ENCODE measurements at regions not wholly inside any gene's neighbourhood (a gene's known extent, or its start where the extent isn't known, plus 50 kb on each side); places are given as distances from the start of the nearest gene placed in this dataset.

GRCh38 chr14:61125041-61125866 lies 144.2 kb downstream of the SLC38A6 start:
- Histone ChIP-seq H3K9ac (ENCODE audit: low read depth in 1 of 2, low read length in 2 of 2) (no peak overlapping the region), H3K27me3 (ENCODE audit: control insufficient read depth in 2 of 2, insufficient read depth in 2 of 2, low read length in 2 of 2) (no peaks in the 10 kb centered on the region), H3K36me3 (ENCODE audit: control insufficient read depth in 2 of 2, insufficient read depth in 2 of 2, low read length in 2 of 2) (no peaks in the 10 kb centered on the region), H3K9me3 (ENCODE audit: control insufficient read depth in 2 of 2, low read length in 2 of 2) (no peaks in the 10 kb centered on the region), H3K27ac (ENCODE audit: low read depth in 2 of 2, low read length in 2 of 2) (no peak overlapping the region), H3K4me1 (ENCODE audit: control insufficient read depth in 2 of 2, insufficient read depth in 2 of 2, low read length in 2 of 2) (no peaks in the 10 kb centered on the region), H3K4me3 (ENCODE audit: low read length in 2 of 2) (no peak overlapping the region)

- no peak overlapping the region for H3K4me3 ChIP-seq (ENCODE audit: low read length in 2 of 2)
- no peak overlapping the region for H3K27ac ChIP-seq (ENCODE audit: low read depth in 2 of 2, low read length in 2 of 2)
- no peaks in the 10 kb centered on the region for H3K4me1 ChIP-seq (ENCODE audit: control insufficient read depth in 2 of 2, insufficient read depth in 2 of 2, low read length in 2 of 2)
- no peaks in the 10 kb centered on the region for H3K27me3 ChIP-seq (ENCODE audit: control insufficient read depth in 2 of 2, insufficient read depth in 2 of 2, low read length in 2 of 2)
- no peaks in the 10 kb centered on the region for H3K36me3 ChIP-seq (ENCODE audit: control insufficient read depth in 2 of 2, insufficient read depth in 2 of 2, low read length in 2 of 2)
- H3K9ac ChIP-seq (ENCODE audit: low read depth in 1 of 2, low read length in 2 of 2), result no peak overlapping the region
- no peaks in the 10 kb centered on the region for H3K9me3 ChIP-seq (ENCODE audit: control insufficient read depth in 2 of 2, low read length in 2 of 2)
Observed at GRCh38 chr14:61122862-61123261, 141.8 kb downstream of the SLC38A6 start.

GRCh38 chr14:61121355-61121787 lies 140.3 kb downstream of the SLC38A6 start:
- Histone ChIP-seq H3K9ac (ENCODE audit: low read depth in 1 of 2, low read length in 2 of 2) (no peak overlapping the region), H3K36me3 (ENCODE audit: control insufficient read depth in 2 of 2, insufficient read depth in 2 of 2, low read length in 2 of 2) (no peaks in the 10 kb centered on the region), H3K9me3 (ENCODE audit: control insufficient read depth in 2 of 2, low read length in 2 of 2) (no peaks in the 10 kb centered on the region), H3K4me3 (ENCODE audit: low read length in 2 of 2) (no peak overlapping the region), H3K27me3 (ENCODE audit: control insufficient read depth in 2 of 2, insufficient read depth in 2 of 2, low read length in 2 of 2) (no peaks in the 10 kb centered on the region), H3K4me1 (ENCODE audit: control insufficient read depth in 2 of 2, insufficient read depth in 2 of 2, low read length in 2 of 2) (no peaks in the 10 kb centered on the region), H3K27ac (ENCODE audit: low read depth in 2 of 2, low read length in 2 of 2) (no peak overlapping the region)

GRCh38 chr14:61120576-61120975 lies 139.5 kb downstream of the SLC38A6 start:
- Histone ChIP-seq H3K9me3 (ENCODE audit: control insufficient read depth in 2 of 2, low read length in 2 of 2) (no peaks in the 10 kb centered on the region), H3K36me3 (ENCODE audit: control insufficient read depth in 2 of 2, insufficient read depth in 2 of 2, low read length in 2 of 2) (no peaks in the 10 kb centered on the region), H3K4me3 (ENCODE audit: low read length in 2 of 2) (no peak overlapping the region), H3K4me1 (ENCODE audit: control insufficient read depth in 2 of 2, insufficient read depth in 2 of 2, low read length in 2 of 2) (no peaks in the 10 kb centered on the region), H3K27ac (ENCODE audit: low read depth in 2 of 2, low read length in 2 of 2) (no peak overlapping the region), H3K27me3 (ENCODE audit: control insufficient read depth in 2 of 2, insufficient read depth in 2 of 2, low read length in 2 of 2) (no peaks in the 10 kb centered on the region), H3K9ac (ENCODE audit: low read depth in 1 of 2, low read length in 2 of 2) (no peak overlapping the region)

- Histone ChIP-seq H3K9ac (ENCODE audit: low read depth in 1 of 2, low read length in 2 of 2) (no peak overlapping the region), H3K4me3 (ENCODE audit: low read length in 2 of 2) (no peak overlapping the region), H3K27me3 (ENCODE audit: control insufficient read depth in 2 of 2, insufficient read depth in 2 of 2, low read length in 2 of 2) (no peaks in the 10 kb centered on the region), H3K27ac (ENCODE audit: low read depth in 2 of 2, low read length in 2 of 2) (no peak overlapping the region), H3K4me1 (ENCODE audit: control insufficient read depth in 2 of 2, insufficient read depth in 2 of 2, low read length in 2 of 2) (no peaks in the 10 kb centered on the region), H3K36me3 (ENCODE audit: control insufficient read depth in 2 of 2, insufficient read depth in 2 of 2, low read length in 2 of 2) (no peaks in the 10 kb centered on the region), H3K9me3 (ENCODE audit: control insufficient read depth in 2 of 2, low read length in 2 of 2) (peaks cover 4 to 5% of the 10 kb centered on the region in 2 donors)
Observed at GRCh38 chr14:61119006-61119405, 138.0 kb downstream of the SLC38A6 start.

- Histone ChIP-seq H3K36me3 (ENCODE audit: control insufficient read depth in 2 of 2, insufficient read depth in 2 of 2, low read length in 2 of 2) (no peaks in the 10 kb centered on the region), H3K27ac (ENCODE audit: low read depth in 2 of 2, low read length in 2 of 2) (no peak overlapping the region), H3K27me3 (ENCODE audit: control insufficient read depth in 2 of 2, insufficient read depth in 2 of 2, low read length in 2 of 2) (no peaks in the 10 kb centered on the region), H3K4me1 (ENCODE audit: control insufficient read depth in 2 of 2, insufficient read depth in 2 of 2, low read length in 2 of 2) (no peaks in the 10 kb centered on the region), H3K9me3 (ENCODE audit: control insufficient read depth in 2 of 2, low read length in 2 of 2) (peaks cover 7% of the 10 kb centered on the region in 2 donors), H3K9ac (ENCODE audit: low read depth in 1 of 2, low read length in 2 of 2) (no peak overlapping the region), H3K4me3 (ENCODE audit: low read length in 2 of 2) (no peak overlapping the region)
Observed at GRCh38 chr14:61116369-61116768, 135.3 kb downstream of the SLC38A6 start.

GRCh38 chr14:61113561-61114225 lies 132.6 kb downstream of the SLC38A6 start:
- Histone ChIP-seq H3K4me1 (ENCODE audit: control insufficient read depth in 2 of 2, insufficient read depth in 2 of 2, low read length in 2 of 2) (no peaks in the 10 kb centered on the region), H3K36me3 (ENCODE audit: control insufficient read depth in 2 of 2, insufficient read depth in 2 of 2, low read length in 2 of 2) (no peaks in the 10 kb centered on the region), H3K4me3 (ENCODE audit: low read length in 2 of 2) (no peak overlapping the region), H3K27ac (ENCODE audit: low read depth in 2 of 2, low read length in 2 of 2) (no peak overlapping the region), H3K9ac (ENCODE audit: low read depth in 1 of 2, low read length in 2 of 2) (no peak overlapping the region), H3K27me3 (ENCODE audit: control insufficient read depth in 2 of 2, insufficient read depth in 2 of 2, low read length in 2 of 2) (no peaks in the 10 kb centered on the region), H3K9me3 (ENCODE audit: control insufficient read depth in 2 of 2, low read length in 2 of 2) (peaks cover 7% of the 10 kb centered on the region in 2 donors)

GRCh38 chr14:61112506-61112905 lies 131.5 kb downstream of the SLC38A6 start:
- Histone ChIP-seq H3K36me3 (ENCODE audit: control insufficient read depth in 2 of 2, insufficient read depth in 2 of 2, low read length in 2 of 2) (no peaks in the 10 kb centered on the region), H3K4me3 (ENCODE audit: low read length in 2 of 2) (no peak overlapping the region), H3K27me3 (ENCODE audit: control insufficient read depth in 2 of 2, insufficient read depth in 2 of 2, low read length in 2 of 2) (no peaks in the 10 kb centered on the region), H3K27ac (ENCODE audit: low read depth in 2 of 2, low read length in 2 of 2) (no peak overlapping the region), H3K9ac (ENCODE audit: low read depth in 1 of 2, low read length in 2 of 2) (no peak overlapping the region), H3K9me3 (ENCODE audit: control insufficient read depth in 2 of 2, low read length in 2 of 2) (peaks cover 7% of the 10 kb centered on the region in 2 donors), H3K4me1 (ENCODE audit: control insufficient read depth in 2 of 2, insufficient read depth in 2 of 2, low read length in 2 of 2) (no peaks in the 10 kb centered on the region)

- Histone ChIP-seq H3K9me3 (ENCODE audit: control insufficient read depth in 2 of 2, low read length in 2 of 2) (peaks cover 7% of the 10 kb centered on the region in 2 donors), H3K9ac (ENCODE audit: low read depth in 1 of 2, low read length in 2 of 2) (no peak overlapping the region), H3K4me1 (ENCODE audit: control insufficient read depth in 2 of 2, insufficient read depth in 2 of 2, low read length in 2 of 2) (no peaks in the 10 kb centered on the region), H3K27me3 (ENCODE audit: control insufficient read depth in 2 of 2, insufficient read depth in 2 of 2, low read length in 2 of 2) (no peaks in the 10 kb centered on the region), H3K36me3 (ENCODE audit: control insufficient read depth in 2 of 2, insufficient read depth in 2 of 2, low read length in 2 of 2) (no peaks in the 10 kb centered on the region), H3K4me3 (ENCODE audit: low read length in 2 of 2) (no peak overlapping the region), H3K27ac (ENCODE audit: low read depth in 2 of 2, low read length in 2 of 2) (no peak overlapping the region)
Observed at GRCh38 chr14:61111731-61112130, 130.7 kb downstream of the SLC38A6 start.

- Histone ChIP-seq H3K4me3 (ENCODE audit: low read length in 2 of 2) (no peak overlapping the region), H3K27me3 (ENCODE audit: control insufficient read depth in 2 of 2, insufficient read depth in 2 of 2, low read length in 2 of 2) (no peaks in the 10 kb centered on the region), H3K27ac (ENCODE audit: low read depth in 2 of 2, low read length in 2 of 2) (no peak overlapping the region), H3K9me3 (ENCODE audit: control insufficient read depth in 2 of 2, low read length in 2 of 2) (peaks cover 7% of the 10 kb centered on the region in 2 donors), H3K36me3 (ENCODE audit: control insufficient read depth in 2 of 2, insufficient read depth in 2 of 2, low read length in 2 of 2) (no peaks in the 10 kb centered on the region), H3K4me1 (ENCODE audit: control insufficient read depth in 2 of 2, insufficient read depth in 2 of 2, low read length in 2 of 2) (no peaks in the 10 kb centered on the region), H3K9ac (ENCODE audit: low read depth in 1 of 2, low read length in 2 of 2) (no peak overlapping the region)
Observed at GRCh38 chr14:61111209-61111665, 130.2 kb downstream of the SLC38A6 start.

Data from mucosa of rectum (tissue), 2 donors.